ENCODE measurements at regions not wholly inside any gene's neighbourhood (a gene's known extent, or its start where the extent isn't known, plus 50 kb on each side); places are given as distances from the start of the nearest gene placed in this dataset.
A peak's percentile ranks its signal among the peaks of the same experiment; 100 is the strongest.

DNA sequence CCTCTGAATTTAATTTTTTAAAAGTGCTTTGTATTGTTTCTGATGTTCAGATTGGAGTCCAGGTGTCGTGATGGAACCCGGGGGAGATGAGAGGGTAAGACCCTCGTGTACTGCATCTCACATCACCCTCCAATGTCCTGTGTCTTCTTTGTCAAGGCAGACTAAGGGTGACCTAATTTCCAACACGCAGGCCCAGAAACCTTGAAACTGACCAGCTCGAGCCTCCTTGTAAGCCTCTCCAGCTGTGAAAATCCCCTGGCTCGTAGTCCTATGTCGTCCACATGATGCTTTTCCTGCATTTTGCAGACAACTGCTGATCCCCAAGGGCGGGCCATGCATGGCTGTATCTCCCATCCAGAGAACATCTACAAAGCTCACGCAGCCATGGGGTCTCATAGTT is 220.2 kb downstream of the ARHGAP12 start:
- no peak for DNase-seq (ENCODE audit: low read depth, low spot score)
- Histone ChIP-seq H3K4me3 (ENCODE audit: low read depth, low read length) (no peak overlapping the region), H3K27me3 (ENCODE audit: control insufficient read depth, insufficient read depth, low read length) (no peaks in the 10 kb centered on the region), H3K27ac (ENCODE audit: low read depth, low read length) (no peak overlapping the region), H3K9me3 (ENCODE audit: control insufficient read depth, insufficient read depth, low read length) (peaks cover 12% of the 10 kb centered on the region)
- TF ChIP-seq, protein P1, sequence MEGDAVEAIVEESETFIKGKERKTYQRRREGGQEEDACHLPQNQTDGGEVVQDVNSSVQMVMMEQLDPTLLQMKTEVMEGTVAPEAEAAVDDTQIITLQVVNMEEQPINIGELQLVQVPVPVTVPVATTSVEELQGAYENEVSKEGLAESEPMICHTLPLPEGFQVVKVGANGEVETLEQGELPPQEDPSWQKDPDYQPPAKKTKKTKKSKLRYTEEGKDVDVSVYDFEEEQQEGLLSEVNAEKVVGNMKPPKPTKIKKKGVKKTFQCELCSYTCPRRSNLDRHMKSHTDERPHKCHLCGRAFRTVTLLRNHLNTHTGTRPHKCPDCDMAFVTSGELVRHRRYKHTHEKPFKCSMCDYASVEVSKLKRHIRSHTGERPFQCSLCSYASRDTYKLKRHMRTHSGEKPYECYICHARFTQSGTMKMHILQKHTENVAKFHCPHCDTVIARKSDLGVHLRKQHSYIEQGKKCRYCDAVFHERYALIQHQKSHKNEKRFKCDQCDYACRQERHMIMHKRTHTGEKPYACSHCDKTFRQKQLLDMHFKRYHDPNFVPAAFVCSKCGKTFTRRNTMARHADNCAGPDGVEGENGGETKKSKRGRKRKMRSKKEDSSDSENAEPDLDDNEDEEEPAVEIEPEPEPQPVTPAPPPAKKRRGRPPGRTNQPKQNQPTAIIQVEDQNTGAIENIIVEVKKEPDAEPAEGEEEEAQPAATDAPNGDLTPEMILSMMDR (IDR thresholded peaks at IDR 0.05; ENCODE audit: low read depth, low read length), result no peak
- CTCF ChIA-PET, result interaction anchor here (1.1 kb wide), 1 partner anchor 101 kb away, joined by 3 read pairs; no protein-coding TSS in a partner anchor
- POLR2A ChIA-PET, result no interaction called here

- CTCF ChIA-PET, result no interaction called here
- no peak overlapping the region for H3K4me3 ChIP-seq (ENCODE audit: low read depth, low read length)
Observed at GRCh38 chr10:31708046-31708445, 220.6 kb downstream of the ARHGAP12 start.

DNA sequence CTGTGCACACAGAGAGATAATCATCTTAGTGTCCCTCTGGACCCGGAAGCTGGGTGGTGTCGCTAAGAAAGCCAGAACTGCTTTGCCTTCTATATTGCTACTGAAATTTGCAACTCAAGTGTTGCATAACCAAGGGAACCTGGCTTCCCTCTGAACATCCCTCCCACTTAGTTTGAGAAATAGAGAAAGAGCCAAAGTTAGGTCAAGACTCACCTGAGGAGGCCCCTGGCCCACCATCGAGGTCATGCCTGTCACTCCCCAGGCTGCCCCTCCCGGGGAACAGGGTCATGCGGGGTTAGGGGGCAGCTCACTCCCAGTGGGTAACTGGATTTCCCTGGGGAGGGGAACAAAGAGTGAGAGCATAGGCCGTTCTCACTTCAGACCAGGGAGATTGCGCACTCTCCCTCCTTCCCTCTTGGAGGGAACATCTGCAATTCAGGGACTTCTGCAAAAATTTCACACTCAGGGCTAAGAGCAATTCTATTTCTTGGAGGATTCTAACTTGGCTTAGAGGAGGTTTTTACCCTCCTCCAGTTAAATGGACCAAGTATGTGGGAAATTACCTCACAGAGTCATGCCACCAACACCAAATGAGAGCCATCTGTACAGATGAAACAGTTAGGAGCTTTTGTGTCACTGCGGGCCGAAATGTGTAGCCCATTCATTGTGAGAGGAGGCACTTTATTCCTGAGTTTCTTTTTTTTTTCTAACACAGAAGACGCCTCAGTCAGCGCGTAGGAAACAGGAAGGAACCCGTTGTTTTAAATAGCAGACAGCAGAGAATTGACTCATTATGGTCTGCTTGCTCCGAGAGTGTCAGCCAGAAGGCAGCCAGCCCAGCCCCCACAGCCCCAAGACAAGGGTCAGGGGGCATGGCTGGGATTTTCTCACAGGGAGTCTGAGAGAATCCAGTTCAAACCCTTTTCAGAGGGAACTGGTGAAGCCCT is 221.3 kb downstream of the ARHGAP12 start:
- peak overlapping the region; percentile 25 for H3K27ac ChIP-seq (ENCODE audit: low read depth, low read length)
- H3K4me3 ChIP-seq (ENCODE audit: low read depth, low read length), result 0 out of 2 replicates have a peak overlapping the region, but pooled peaks have one; percentile 7
- no peaks in the 10 kb centered on the region for H3K27me3 ChIP-seq (ENCODE audit: control insufficient read depth, insufficient read depth, low read length)
- TF ChIP-seq, protein P1 (IDR thresholded peaks at IDR 0.05; ENCODE audit: low read depth, low read length), result no peak
- DNase-seq (ENCODE audit: low read depth, low spot score), result peak; percentile 13
- POLR2A ChIA-PET, result no interaction called here
- CTCF ChIA-PET, result no interaction called here
- H3K9me3 ChIP-seq (ENCODE audit: control insufficient read depth, insufficient read depth, low read length), result peaks cover 20% of the 10 kb centered on the region

More at GRCh38 chr10:31708046-31708445, 220.6 kb downstream of the ARHGAP12 start:
- DNase-seq (ENCODE audit: low read depth, low spot score), result no peak
- H3K27ac ChIP-seq (ENCODE audit: low read depth, low read length), result peak overlapping the region; percentile 25
- POLR2A ChIA-PET, result no interaction called here
- TF ChIP-seq, protein P1 (IDR thresholded peaks at IDR 0.05; ENCODE audit: low read depth, low read length), result no peak
- H3K9me3 ChIP-seq (ENCODE audit: control insufficient read depth, insufficient read depth, low read length), result peaks cover 16% of the 10 kb centered on the region
- H3K27me3 ChIP-seq (ENCODE audit: control insufficient read depth, insufficient read depth, low read length), result no peaks in the 10 kb centered on the region

- no peak overlapping the region for H3K27ac ChIP-seq (ENCODE audit: low read depth, low read length)
Observed at GRCh38 chr10:31706464-31707092, 222.1 kb downstream of the ARHGAP12 start.

More at GRCh38 chr10:31706464-31707092, 222.1 kb downstream of the ARHGAP12 start:
- H3K4me3 ChIP-seq (ENCODE audit: low read depth, low read length), result no peak overlapping the region
- no peak for DNase-seq (ENCODE audit: low read depth, low spot score)
- ChIA-PET POLR2A (no interaction called here), CTCF (no interaction called here)
- H3K9me3 ChIP-seq (ENCODE audit: control insufficient read depth, insufficient read depth, low read length), result peaks cover 15% of the 10 kb centered on the region
- H3K27me3 ChIP-seq (ENCODE audit: control insufficient read depth, insufficient read depth, low read length), result no peaks in the 10 kb centered on the region
- TF ChIP-seq, protein P1 (IDR thresholded peaks at IDR 0.05; ENCODE audit: low read depth, low read length), result no peak
